DND-41 (cell line): ENCODE measurements at regions not wholly inside any gene's neighbourhood (a gene's known extent, or its start where the extent isn't known, plus 50 kb on each side); places are given as distances from the start of the nearest gene placed in this dataset.

ENCODE experiments used
- ATAC-seq: fragments of 200-7000 bp; cut with Tn5 transposase; 3 replicates; pipeline ENCODE4 v1.9.1; 2021; ENCODE audit warnings: low read depth; ENCODE audit not compliant: insufficient read depth
- DNase-seq: peaks from one replicate; pipeline ENCODE4 v3.0.0-alpha.2; 2020
- H2AFZ ChIP-seq: 2 replicates; pipeline ENCODE4 v1.6.0; 2012; ENCODE audit warnings: low read depth, low read length
- H3K27ac ChIP-seq: 2 replicates; pipeline ENCODE4 v1.5.1; 2012; ENCODE audit warnings: low read length, inconsistent platforms
- H3K27me3 ChIP-seq: fragments of 200-600 bp; sonication (generic); 2 replicates; pipeline ENCODE4 v1.6.0; 2012; ENCODE audit warnings: low read length, mild to moderate bottlenecking, inconsistent platforms; ENCODE audit not compliant: insufficient read depth, poor library complexity
- H3K36me3 ChIP-seq: 2 replicates; pipeline ENCODE4 v1.5.1; 2012; ENCODE audit warnings: low read length, inconsistent platforms; ENCODE audit not compliant: insufficient read depth
- H3K4me1 ChIP-seq: 2 replicates; pipeline ENCODE4 v1.5.1; 2012; ENCODE audit warnings: mild to moderate bottlenecking, low read length; ENCODE audit not compliant: insufficient read depth
- H3K4me2 ChIP-seq: 2 replicates; pipeline ENCODE4 v1.6.0; 2012; ENCODE audit warnings: mild to moderate bottlenecking, moderate library complexity, low read length, inconsistent platforms; ENCODE audit not compliant: insufficient read depth
- H3K4me3 ChIP-seq, 2 experiments: fragments of 200-600 bp in 1 of 2; shearing (Covaris generic) in 1 of 2; 2 replicates each; pipeline ENCODE4 v1.5.1; 2012 to 2016; ENCODE audit warnings: inconsistent platforms in 2 of 2, low read length in 2 of 2, mild to moderate bottlenecking in 2 of 2, low read depth in 1 of 2, moderate library complexity in 1 of 2
- H3K79me2 ChIP-seq: 2 replicates; pipeline ENCODE4 v1.6.0; 2012; ENCODE audit warnings: low read length, inconsistent platforms; ENCODE audit not compliant: insufficient read depth
- H3K9ac ChIP-seq: 2 replicates; pipeline ENCODE4 v1.6.0; 2012; ENCODE audit warnings: low read depth, mild to moderate bottlenecking, inconsistent platforms, low read length, moderate library complexity
- H3K9me3 ChIP-seq: 2 replicates; pipeline ENCODE4 v1.5.1; 2012; ENCODE audit warnings: low read length, moderate library complexity, mild to moderate bottlenecking, inconsistent platforms; ENCODE audit not compliant: insufficient read depth, severe bottlenecking
- H4K20me1 ChIP-seq: 2 replicates; pipeline ENCODE4 v1.6.0; 2012; ENCODE audit warnings: low read length; ENCODE audit not compliant: insufficient read depth
- CTCF ChIP-seq: IDR thresholded peaks from 2 replicates; pipeline ENCODE4 v1.5.1; 2012; ENCODE audit warnings: borderline replicate concordance, low read length, moderate library complexity, mild to moderate bottlenecking; ENCODE audit not compliant: poor library complexity, severe bottlenecking; ENCODE audit errors: extremely low read depth
- EZH2 ChIP-seq: IDR thresholded peaks from 3 replicates; pipeline ENCODE4 v1.6.1; 2012; ENCODE audit warnings: borderline replicate concordance, low read depth, mild to moderate bottlenecking, moderate library complexity, low read length, inconsistent platforms; ENCODE audit not compliant: severe bottlenecking

DNA sequence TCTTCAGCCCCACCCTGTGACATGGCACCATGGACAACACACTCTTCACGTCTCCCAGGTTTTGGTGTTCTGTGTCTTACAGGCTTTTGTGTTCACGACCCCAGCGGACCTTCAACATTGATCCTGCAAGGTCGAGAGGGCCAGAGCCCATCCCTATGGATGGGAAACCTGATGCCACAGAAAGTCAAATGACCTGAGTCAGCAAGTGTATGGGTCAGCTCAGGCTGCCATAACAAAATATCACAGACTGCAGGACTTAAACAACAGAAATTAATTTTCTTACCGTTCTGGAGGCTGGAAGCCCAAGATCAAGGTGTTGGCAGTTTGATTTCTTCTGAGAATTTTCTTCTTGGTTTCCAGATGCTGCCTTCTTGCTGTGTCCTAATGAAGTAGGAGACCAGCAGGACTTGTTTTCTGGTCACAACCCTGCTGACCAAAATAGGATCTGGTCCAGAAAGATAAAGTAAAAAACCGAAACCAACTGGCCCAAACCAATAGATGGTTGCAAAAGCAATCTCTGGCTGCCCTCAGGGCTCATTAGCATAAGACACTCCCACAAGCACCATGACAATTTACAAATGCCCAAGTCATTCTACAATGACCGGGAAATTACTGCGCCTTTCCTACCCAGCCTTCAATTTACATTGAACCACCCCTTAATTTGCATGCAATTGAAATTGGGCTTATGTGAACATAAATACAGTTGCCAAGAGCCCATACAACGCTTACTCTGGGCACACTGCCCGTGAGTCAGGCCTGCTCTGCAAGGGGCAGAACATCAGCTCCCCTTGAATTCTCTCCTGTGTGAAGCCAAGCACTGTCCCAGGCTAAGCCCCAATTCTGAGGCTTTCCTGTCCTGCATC, 82.9 kb upstream of the SLC22A11 start:
- H3K4me1 ChIP-seq = no peaks in the 10 kb centered on the region
- H4K20me1 ChIP-seq = no peaks in the 10 kb centered on the region
- no peak for TF ChIP-seq CTCF
- no peak for TF ChIP-seq EZH2
- H3K27me3 ChIP-seq = peaks cover 3% of the 10 kb centered on the region
- DNase-seq (no peak), ATAC-seq (no peak)
- no peaks in the 10 kb centered on the region for H3K36me3 ChIP-seq
- no peak overlapping the region for H3K4me2 ChIP-seq
- no peak overlapping the region for H3K27ac ChIP-seq
- H3K9ac ChIP-seq = no peak overlapping the region
- no peak overlapping the region for H2AFZ ChIP-seq
- H3K4me3 ChIP-seq = no peak overlapping the region
- no peaks in the 10 kb centered on the region for H3K9me3 ChIP-seq
- no peaks in the 10 kb centered on the region for H3K79me2 ChIP-seq

DNA sequence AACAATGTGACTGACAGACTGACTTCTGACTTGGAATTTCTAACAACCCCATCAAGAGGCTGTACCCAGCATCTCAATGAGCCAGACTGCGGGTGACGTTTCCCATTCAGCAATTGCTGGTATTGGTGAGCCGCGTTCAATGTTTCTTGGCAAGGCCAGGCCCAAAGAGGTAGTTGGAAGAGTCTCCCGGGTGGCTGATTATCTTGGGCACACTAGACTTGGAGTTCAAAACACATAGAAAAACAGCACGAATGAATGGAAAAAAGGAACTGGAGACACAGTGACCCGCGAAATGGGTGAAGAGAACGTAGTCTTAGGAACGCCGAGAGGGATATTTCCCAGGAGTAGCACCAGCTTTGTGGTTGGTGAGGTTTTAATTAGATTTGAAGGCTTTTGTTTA, 81.1 kb upstream of the SLC22A11 start:
- H3K79me2 ChIP-seq = no peaks in the 10 kb centered on the region
- DNase-seq = no peak
- no peak for ATAC-seq
- no peak overlapping the region for H3K4me2 ChIP-seq
- no peaks in the 10 kb centered on the region for H3K4me1 ChIP-seq
- H3K9me3 ChIP-seq = no peaks in the 10 kb centered on the region
- H3K27me3 ChIP-seq = peaks cover 6% of the 10 kb centered on the region
- H4K20me1 ChIP-seq = no peaks in the 10 kb centered on the region
- H3K36me3 ChIP-seq = no peaks in the 10 kb centered on the region
- no peak overlapping the region for H3K4me3 ChIP-seq
- no peak overlapping the region for H3K27ac ChIP-seq
- TF ChIP-seq CTCF (no peak), EZH2 (no peak)
- no peak overlapping the region for H3K9ac ChIP-seq
- no peak overlapping the region for H2AFZ ChIP-seq

DNA sequence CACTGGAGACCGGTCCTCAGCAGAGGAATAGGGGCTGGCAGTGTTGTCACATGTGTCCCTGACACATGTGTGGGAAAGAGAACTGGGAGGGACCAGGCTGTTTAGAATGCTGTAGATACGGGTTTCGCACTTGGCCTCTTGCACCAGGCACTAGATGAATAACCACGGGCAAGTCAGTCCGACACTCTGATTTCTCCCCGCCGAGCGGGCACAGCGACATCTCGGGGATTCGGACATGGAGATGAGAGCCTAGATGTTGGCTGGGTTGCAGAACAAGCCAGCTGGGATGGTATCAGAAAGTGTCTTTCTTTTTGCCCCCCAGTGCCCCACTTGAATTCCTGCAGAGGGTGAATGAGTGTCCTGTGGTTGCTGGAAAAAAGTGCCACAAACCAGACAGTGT, 80.6 kb upstream of the SLC22A11 start:
- H3K4me1 ChIP-seq = no peaks in the 10 kb centered on the region
- H3K27me3 ChIP-seq = peaks cover 6% of the 10 kb centered on the region
- ATAC-seq (no peak), DNase-seq (no peak)
- H3K9me3 ChIP-seq = no peaks in the 10 kb centered on the region
- H3K9ac ChIP-seq = no peak overlapping the region
- TF ChIP-seq EZH2 (no peak), CTCF (no peak)
- no peaks in the 10 kb centered on the region for H4K20me1 ChIP-seq
- no peaks in the 10 kb centered on the region for H3K79me2 ChIP-seq
- H3K4me3 ChIP-seq = no peak overlapping the region
- H3K27ac ChIP-seq = no peak overlapping the region
- no peak overlapping the region for H3K4me2 ChIP-seq
- H2AFZ ChIP-seq = no peak overlapping the region
- no peaks in the 10 kb centered on the region for H3K36me3 ChIP-seq
